ENCODE measurements at regions not wholly inside any gene's neighbourhood (a gene's known extent, or its start where the extent isn't known, plus 50 kb on each side); places are given as distances from the start of the nearest gene placed in this dataset.

GRCh38 chr10:128943111-128943510 is 523.9 kb upstream of the MGMT start:
- peak overlapping the region; percentile 26 for H2AFZ ChIP-seq (replicated peaks)
- no peak overlapping the region for H3K9ac ChIP-seq
- H3K79me2 ChIP-seq (ENCODE audit: low read depth) = no peaks in the 10 kb centered on the region
- H3K27me3 ChIP-seq = no peaks in the 10 kb centered on the region
- Mint-ChIP-seq H3K36me3 (no peaks in the 10 kb centered on the region), H3K27ac (no peak overlapping the region), H3K27me3 (ENCODE audit: insufficient read depth, low read depth) (peaks cover 8% of the 10 kb centered on the region), H3K9me3 (peaks cover 7% of the 10 kb centered on the region), H3K4me1 (peaks cover 7% of the 10 kb centered on the region), H3K4me3 (no peak overlapping the region)
- H4K20me1 ChIP-seq (ENCODE audit: low read depth) = no peaks in the 10 kb centered on the region
- no peak for TF ChIP-seq EZH2phosphoT487 (IDR thresholded peaks at IDR 0.05)
- no peak overlapping the region for H3K27ac ChIP-seq
- H3K9me3 ChIP-seq (ENCODE audit: low read depth) = no peaks in the 10 kb centered on the region
- H3K4me3 ChIP-seq = no peak overlapping the region
- no peak overlapping the region for H3K4me2 ChIP-seq
- no peaks in the 10 kb centered on the region for H3F3A ChIP-seq (ENCODE audit: low read depth)
- DNase-seq (ENCODE audit: low spot score) = no peak
- no peaks in the 10 kb centered on the region for H3K36me3 ChIP-seq
- H3K4me1 ChIP-seq = no peaks in the 10 kb centered on the region

GRCh38 chr10:128945398-128945797 is 521.6 kb upstream of the MGMT start:
- Mint-ChIP-seq H3K9me3 (peaks cover 7% of the 10 kb centered on the region), H3K27me3 (ENCODE audit: insufficient read depth, low read depth) (peaks cover 8% of the 10 kb centered on the region), H3K4me3 (no peak overlapping the region), H3K4me1 (peaks cover 7% of the 10 kb centered on the region), H3K36me3 (no peaks in the 10 kb centered on the region), H3K27ac (no peak overlapping the region)
- Histone ChIP-seq H3K27ac (no peak overlapping the region), H2AFZ (replicated peaks) (no peak overlapping the region), H3K79me2 (ENCODE audit: low read depth) (no peaks in the 10 kb centered on the region), H3K9ac (no peak overlapping the region), H3K4me3 (no peak overlapping the region), H3K9me3 (ENCODE audit: low read depth) (no peaks in the 10 kb centered on the region), H3K4me2 (no peak overlapping the region), H3K36me3 (no peaks in the 10 kb centered on the region), H4K20me1 (ENCODE audit: low read depth) (no peaks in the 10 kb centered on the region), H3K4me1 (no peaks in the 10 kb centered on the region), H3K27me3 (no peaks in the 10 kb centered on the region), H3F3A (ENCODE audit: low read depth) (no peaks in the 10 kb centered on the region)
- TF ChIP-seq CTCF (IDR thresholded peaks at IDR 0.05) (no peak), EZH2phosphoT487 (IDR thresholded peaks at IDR 0.05) (no peak), EZH2 (IDR thresholded peaks at IDR 0.05) (no peak)
- DNase-seq (ENCODE audit: low spot score) = no peak

- no peak overlapping the region for H3K4me3 Mint-ChIP-seq
- Histone ChIP-seq H3K36me3 (no peaks in the 10 kb centered on the region), H3K4me1 (no peaks in the 10 kb centered on the region), H3F3A (ENCODE audit: low read depth) (no peaks in the 10 kb centered on the region), H4K20me1 (ENCODE audit: low read depth) (no peaks in the 10 kb centered on the region), H2AFZ (replicated peaks) (no peak overlapping the region), H3K79me2 (ENCODE audit: low read depth) (no peaks in the 10 kb centered on the region), H3K4me2 (no peak overlapping the region), H3K9ac (no peak overlapping the region), H3K27ac (no peak overlapping the region), H3K9me3 (ENCODE audit: low read depth) (no peaks in the 10 kb centered on the region), H3K4me3 (no peak overlapping the region), H3K27me3 (no peaks in the 10 kb centered on the region)
- no peak for TF ChIP-seq EZH2 (IDR thresholded peaks at IDR 0.05)
- no peak for TF ChIP-seq EZH2phosphoT487 (IDR thresholded peaks at IDR 0.05)
- TF ChIP-seq CTCF (IDR thresholded peaks at IDR 0.05) = no peak
- H3K27me3 Mint-ChIP-seq (ENCODE audit: insufficient read depth, low read depth) = peaks cover 2% of the 10 kb centered on the region
- H3K4me1 Mint-ChIP-seq = no peaks in the 10 kb centered on the region
- H3K36me3 Mint-ChIP-seq = no peaks in the 10 kb centered on the region
- H3K9me3 Mint-ChIP-seq = peaks cover 7% of the 10 kb centered on the region
- no peak overlapping the region for H3K27ac Mint-ChIP-seq
- DNase-seq (ENCODE audit: low spot score) = no peak
Measured at GRCh38 chr10:128950159-128950915, 516.7 kb upstream of the MGMT start.

- H3K27ac Mint-ChIP-seq = no peak overlapping the region
- Histone ChIP-seq H3K9ac (no peak overlapping the region), H3K36me3 (no peaks in the 10 kb centered on the region), H3K27ac (no peak overlapping the region), H3K79me2 (ENCODE audit: low read depth) (no peaks in the 10 kb centered on the region), H3F3A (ENCODE audit: low read depth) (no peaks in the 10 kb centered on the region), H3K4me1 (no peaks in the 10 kb centered on the region), H3K4me2 (no peak overlapping the region), H3K9me3 (ENCODE audit: low read depth) (no peaks in the 10 kb centered on the region), H3K4me3 (no peak overlapping the region), H2AFZ (replicated peaks) (no peak overlapping the region), H3K27me3 (no peaks in the 10 kb centered on the region), H4K20me1 (ENCODE audit: low read depth) (no peaks in the 10 kb centered on the region)
- no peaks in the 10 kb centered on the region for H3K4me1 Mint-ChIP-seq
- no peak for DNase-seq (ENCODE audit: low spot score)
- H3K9me3 Mint-ChIP-seq = peaks cover 7% of the 10 kb centered on the region
- TF ChIP-seq EZH2 (IDR thresholded peaks at IDR 0.05) (no peak), EZH2phosphoT487 (IDR thresholded peaks at IDR 0.05) (no peak), CTCF (IDR thresholded peaks at IDR 0.05) (no peak)
- H3K36me3 Mint-ChIP-seq = no peaks in the 10 kb centered on the region
- H3K27me3 Mint-ChIP-seq (ENCODE audit: insufficient read depth, low read depth) = peaks cover under 1% of the 10 kb centered on the region
- H3K4me3 Mint-ChIP-seq = no peak overlapping the region
Measured at GRCh38 chr10:128950916-128951275, 516.1 kb upstream of the MGMT start.
